ENCODE measurements at regions not wholly inside any gene's neighbourhood (a gene's known extent, or its start where the extent isn't known, plus 50 kb on each side); places are given as distances from the start of the nearest gene placed in this dataset.

DNA sequence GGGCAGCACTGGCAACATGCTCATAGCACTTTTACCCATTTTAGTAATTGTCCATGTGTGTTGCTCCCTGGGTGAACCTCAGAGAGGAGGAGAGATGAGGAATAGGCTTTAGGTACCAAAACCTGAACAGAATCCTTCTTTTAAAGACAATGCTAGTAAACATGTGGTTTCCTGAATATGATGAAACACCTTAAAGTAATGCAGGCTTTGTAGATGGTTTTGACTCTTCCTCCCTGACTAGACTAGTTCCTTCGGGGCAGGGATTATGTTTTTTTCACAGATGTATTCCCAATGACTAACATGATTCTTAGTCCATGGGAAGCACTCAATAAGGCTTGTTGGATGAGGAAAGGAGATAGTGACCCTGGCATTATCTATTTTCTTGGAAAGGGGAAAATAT, 367.6 kb upstream of the JAG1 start:
- DNase-seq (ENCODE audit: low read depth in 3 of 3), result no peak

DNA sequence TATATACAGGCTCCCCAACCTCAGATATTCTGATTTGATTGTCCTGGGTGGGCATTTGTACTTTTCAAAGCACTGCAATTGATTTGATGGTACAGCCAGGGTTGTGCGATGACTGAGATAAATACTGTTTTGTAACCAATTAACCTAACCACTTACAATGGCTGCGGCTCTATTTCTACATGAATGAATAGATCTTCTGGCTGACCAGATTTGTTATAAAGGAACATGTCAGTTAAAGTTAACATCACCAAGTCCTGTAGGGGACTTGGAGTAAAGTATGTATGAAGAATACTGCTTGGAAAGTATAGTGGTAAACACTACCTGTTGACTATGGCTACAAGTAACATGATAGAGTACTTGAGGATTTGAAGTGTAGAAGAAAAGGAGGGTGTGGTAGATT, 369.2 kb upstream of the JAG1 start:
- DNase-seq (ENCODE audit: low read depth in 3 of 3), result no peak

DNA sequence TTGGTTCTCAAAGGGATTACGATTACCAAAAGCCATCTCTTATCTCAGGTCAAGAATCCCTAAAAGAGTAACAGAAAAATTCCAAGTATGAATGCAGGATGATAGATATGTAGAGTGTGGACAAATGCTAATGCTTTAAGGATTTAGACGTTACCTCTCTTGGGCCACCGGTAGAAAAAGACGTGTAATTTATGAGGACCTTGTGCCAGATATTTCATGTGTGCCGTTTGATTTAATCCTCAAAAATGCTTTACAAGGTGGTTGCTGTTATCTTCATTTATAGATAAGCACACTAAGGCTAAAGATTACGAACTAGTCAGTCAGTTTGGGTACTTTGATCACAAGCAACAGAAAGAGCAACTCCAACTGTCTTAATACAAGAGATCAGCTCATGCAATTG, 370.8 kb upstream of the JAG1 start:
- no peak for DNase-seq (ENCODE audit: low read depth in 3 of 3)

DNA sequence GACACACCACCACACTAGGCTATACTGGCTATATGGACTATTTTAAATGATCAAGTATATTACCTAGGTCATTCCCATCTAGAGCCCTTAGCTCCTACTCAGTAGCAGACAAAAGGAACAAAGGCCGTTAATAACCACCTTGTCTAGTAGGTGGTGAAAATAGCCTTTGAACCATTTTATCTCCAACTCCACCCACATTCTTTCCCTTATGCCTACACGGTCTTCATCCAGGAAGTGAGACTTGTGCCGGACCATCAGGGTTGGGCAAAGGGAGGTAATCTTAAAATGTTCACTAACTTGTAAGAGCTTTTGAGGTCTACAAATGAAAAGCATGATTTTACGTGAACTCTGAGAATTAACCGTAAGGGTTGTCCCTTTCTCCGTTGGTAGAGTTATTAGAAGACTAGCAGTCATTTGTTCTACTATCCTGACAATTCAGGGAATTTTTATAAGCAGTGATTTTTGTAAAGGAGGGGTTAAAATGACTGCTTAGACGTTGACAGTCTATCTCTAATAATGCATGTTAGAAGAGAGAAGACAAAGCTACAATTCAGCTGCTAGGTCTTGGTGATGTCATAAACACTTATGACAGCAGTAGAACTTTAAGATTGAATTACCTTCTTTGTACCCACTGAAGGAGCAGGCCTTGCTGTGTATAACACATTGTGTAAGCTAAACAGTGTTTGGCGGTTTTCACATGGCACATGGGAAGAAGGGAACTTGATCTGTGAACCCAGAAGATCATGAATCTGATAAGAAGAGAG, 371.8 kb upstream of the JAG1 start:
- no peak for DNase-seq (ENCODE audit: low read depth in 3 of 3)

DNA sequence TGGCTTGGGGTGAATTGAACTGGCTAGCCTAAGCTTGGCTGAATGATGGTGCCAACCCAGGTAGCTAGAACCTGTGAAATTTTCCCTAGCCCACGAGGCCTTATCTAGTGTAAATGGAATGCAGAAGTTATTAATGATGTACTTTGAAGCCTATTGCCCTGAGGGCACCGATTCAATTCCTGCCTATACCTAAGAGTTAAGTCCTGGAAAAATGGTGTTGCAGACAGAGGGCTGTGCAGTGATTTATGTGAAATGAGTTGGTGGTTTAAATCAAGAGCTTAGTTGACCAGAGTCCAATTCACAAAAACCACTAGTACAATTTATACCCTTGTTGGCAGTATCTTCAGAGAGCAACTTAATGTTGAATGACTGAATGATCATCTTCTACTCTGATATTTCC, 373.8 kb upstream of the JAG1 start:
- no peak for DNase-seq (ENCODE audit: low read depth in 3 of 3)

DNA sequence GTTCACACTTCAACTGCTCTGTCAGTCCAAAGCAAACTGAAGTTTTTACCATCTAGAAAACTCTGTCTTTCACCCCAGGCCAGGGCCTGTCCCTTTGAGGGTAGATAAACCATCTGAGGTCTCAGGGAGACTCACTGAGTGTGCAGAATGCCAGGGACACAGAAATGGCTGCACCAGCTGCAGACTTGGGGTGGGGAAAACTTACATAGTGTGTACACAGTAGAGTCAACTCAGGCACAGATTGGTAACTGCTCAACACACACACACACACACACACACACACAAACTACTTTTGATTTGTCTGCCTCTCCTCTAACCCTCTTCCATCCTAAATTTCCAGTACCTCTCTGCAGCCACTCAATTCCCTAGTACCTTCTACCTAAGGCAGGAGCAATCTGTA, 374.9 kb upstream of the JAG1 start:
- DNase-seq (ENCODE audit: low read depth in 3 of 3), result no peak

DNA sequence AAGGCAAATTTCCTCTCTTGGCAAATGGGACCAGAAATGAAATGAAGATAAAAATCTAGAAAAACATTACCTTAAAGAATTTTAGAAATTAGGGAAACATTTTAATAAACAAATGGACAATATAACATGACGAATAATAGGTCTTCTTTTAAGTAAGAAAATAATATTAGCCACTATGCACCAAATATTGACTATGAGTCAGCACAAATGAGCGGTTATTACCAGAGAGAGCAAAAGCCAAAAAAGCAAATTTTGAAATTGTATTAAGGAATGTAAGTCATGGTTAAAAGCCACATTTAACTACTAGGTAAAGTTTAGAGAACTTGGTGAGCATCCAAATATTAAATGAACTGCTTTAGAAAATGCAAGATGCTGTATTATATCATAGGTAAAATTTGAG, 376.6 kb upstream of the JAG1 start:
- DNase-seq (ENCODE audit: low read depth in 3 of 3), result no peak

DNA sequence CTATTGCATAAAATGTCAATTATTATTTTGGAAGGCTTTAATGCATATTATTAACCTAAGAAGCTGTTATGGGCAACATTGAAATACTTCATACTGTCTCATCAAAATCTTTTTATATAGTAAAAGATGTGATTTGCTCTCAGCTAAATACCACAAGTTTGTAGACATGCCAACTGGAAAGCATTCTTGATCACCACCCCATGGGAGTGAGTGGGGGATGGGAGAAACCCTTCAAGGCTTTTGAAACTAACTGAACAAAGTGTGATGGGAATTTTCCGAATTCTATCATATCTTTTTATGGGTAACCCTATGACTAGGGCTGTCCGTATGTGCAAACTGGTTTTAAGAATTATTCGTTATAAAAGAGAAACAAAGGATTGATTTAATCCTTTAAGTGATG, 377.3 kb upstream of the JAG1 start:
- no peak for DNase-seq (ENCODE audit: low read depth in 3 of 3)

DNA sequence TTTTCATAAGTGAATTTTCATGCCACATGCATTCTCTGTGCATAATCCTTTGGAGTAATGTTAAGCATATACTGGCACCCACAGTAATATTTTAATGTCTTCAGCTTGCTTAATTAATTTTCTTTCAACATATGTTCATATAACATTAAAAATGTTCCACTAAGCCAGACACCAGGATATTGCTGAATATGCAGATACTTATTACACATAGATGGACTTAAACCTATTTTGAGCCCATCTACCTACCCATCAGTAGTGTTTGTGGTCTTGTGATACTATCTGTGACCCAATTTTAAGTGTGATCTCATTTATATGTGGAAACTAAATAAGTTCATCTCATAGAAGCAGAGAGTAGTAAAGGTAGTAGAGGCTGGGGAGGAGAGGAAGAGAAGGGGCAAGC, 379.5 kb upstream of the JAG1 start:
- no peak for DNase-seq (ENCODE audit: low read depth in 3 of 3)

DNA sequence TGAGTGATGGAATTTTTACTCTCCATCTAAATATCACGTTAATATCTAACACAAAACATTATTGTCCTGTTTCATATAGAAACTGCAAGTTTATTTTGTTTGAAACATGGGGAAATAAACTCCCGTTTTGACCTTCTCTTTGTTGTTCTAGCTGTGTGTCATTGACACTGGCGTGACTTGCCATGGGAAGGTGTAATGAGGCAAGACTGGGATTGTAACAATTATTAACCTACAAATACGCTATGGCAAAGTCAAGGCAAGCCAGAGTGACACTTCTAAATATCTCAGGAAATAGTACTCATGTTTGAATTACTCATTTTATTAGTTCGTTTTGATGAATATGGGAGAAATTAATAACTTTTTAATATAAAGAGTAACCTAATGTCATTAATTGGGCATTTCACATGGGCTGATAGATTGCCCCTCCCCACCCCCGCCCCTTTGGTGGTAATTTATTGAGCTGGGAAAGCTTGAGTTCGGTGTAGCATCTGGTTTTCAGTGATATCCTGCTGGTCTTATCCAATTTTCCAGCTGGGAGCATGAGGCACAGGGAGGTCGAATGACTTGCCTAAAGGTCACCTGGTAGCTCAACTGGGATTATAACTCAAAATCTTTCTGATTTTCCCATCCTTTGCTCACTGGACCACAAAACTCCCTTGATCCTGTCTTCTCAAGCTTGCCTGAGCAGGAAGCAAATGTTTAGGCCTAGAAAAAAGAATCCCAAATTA, 380.6 kb upstream of the JAG1 start:
- DNase-seq (ENCODE audit: low read depth in 3 of 3), result no peak

DNA sequence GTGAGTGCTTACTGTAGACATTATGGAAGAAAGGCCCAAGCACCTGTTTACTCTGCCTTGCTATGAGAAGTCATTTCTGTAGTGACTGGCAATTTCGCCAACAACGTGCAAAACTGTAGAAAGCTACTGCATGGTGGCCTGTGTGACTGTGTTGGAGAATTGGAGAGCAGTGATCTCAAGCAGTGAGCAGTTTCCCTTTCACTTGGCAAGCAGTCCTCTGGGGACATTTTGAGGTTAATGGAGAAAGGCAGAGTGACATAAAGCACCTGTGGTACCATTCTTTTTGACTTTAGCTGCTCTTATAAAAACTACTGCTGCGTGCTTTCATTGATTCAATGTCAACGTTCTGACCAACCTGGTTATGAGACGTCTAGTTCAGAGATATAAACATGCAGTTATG, 382.6 kb upstream of the JAG1 start:
- no peak for DNase-seq (ENCODE audit: low read depth in 3 of 3)

DNA sequence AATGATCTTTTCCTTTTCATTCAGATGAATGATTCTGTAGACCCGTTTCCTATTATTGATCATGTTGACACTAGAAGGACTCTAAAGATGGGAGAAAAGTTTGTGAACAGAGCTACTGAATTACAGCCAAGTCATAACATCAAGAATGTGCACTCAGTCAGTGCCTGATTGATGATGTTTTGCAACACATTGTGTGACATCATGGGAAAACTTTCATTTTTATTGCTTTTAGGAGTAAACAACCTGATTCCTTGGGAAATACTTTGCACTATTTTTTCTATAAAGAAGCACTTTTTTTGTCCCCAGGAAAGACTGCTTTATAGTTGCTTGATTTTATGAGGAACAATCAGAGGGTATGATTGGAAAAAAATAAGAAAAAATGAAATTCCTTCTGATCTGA, 383.8 kb upstream of the JAG1 start:
- no peak for DNase-seq (ENCODE audit: low read depth in 3 of 3)

DNA sequence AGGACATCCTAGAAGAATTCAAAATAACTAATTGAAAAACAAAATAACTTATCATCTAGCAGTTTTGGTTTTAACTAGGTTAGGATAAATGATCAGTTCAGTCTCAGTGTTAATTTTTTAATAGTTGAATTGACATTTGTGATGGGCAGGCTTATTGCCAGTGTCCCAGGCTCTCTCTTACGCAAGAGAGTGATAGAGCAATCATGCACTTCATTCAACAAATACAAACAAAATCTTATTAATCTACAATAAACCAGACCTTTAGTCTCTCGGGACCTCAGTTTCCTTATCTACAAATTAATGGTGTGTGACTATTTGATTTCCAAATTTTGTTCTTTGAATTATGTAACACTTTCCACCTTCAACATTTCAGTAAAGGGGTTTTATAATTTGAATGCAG, 385.9 kb upstream of the JAG1 start:
- DNase-seq (ENCODE audit: low read depth in 3 of 3), result no peak

DNA sequence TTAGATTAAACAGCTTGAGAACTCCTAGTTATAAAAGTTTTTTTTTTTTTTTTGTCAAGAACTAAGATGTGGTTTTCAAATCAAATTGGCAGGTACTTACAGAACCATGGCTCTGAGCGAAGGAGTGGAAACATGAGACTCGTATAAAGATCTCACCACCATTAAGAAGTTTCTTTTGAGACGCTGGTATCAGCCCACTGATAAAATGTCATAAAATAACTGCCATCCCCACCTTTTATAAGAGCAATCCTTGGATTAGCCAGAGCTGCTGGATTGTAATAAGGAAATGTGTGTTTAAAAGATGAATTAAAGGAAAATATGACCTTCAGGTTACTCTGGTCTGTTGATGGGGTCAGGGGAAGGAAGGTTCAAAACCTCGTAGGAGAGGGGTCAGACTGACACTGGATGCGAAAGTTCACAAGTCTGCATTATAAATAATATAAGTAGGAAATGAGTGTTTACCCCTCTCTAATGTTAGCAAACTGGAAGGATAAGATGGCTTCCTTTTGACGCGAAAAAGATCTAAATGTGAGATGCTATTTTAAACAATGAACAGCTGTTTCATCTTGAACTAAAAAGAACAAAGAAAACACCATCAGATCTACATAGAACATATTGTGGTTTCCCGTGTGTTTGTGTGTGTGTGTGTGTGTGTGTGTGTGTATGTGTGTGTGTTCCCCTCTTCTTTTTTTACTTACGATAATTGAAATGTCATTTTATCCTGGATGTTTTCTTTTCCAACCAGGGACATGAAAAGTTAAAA, 386.8 kb upstream of the JAG1 start:
- DNase-seq (ENCODE audit: low read depth in 3 of 3), result no peak

DNA sequence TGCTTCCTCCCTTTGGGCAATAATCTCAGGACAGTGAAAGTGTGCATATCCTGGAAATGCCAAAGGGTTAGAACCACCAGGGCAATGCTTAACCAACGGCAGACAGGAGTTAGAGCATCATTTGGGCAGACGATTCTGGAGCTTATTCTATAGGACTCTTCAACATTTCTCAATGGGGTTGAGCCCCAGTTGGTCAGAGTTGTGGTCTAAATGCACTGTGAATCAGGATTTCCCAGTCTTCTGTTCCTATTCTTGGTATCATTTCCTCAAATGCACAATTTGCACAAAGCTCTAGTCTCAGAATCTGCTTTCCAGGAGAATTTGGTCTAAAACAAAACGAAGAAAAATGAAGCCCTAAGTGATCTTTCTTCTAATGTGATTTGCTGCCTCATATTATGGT, 389.6 kb upstream of the JAG1 start:
- no peak for DNase-seq (ENCODE audit: low read depth in 3 of 3)

DNA sequence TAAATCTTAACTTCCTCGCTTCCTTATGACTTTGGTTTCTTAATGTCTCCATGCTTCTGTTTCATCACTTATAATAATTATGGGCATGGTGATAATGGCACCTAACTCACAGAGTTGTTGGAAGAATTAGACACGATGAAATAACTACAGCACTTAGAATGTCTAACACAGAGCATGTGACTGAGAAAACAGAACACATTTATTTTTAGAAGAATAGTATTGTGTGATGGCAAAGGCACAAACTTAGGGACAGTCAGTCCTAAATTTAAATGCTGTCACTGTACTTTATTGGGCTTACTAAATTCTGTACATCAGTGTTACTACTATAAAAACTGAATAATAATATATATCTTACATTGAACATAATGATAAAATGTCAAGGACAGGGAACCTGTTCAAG, 391.1 kb upstream of the JAG1 start:
- DNase-seq (ENCODE audit: low read depth in 3 of 3), result no peak

DNA sequence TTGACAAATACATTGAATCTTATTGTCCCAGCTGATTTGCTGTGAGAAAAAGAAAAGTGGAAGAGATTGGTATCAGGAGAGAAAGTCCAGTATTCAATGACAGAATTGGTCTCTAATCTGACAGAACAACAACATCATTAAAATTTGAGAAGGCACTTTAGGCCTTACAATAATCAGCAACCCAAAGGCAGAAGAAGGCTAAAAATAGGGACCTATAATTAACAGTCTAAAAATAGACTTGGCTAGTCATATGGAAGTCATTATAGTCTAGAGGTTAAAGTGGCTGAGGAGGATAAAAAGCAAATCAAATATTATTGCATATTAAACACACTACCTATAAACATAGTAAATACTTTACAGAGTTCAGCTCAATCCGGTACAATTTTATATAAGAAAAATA, 393.6 kb upstream of the JAG1 start:
- DNase-seq (ENCODE audit: low read depth in 3 of 3), result no peak

DNA sequence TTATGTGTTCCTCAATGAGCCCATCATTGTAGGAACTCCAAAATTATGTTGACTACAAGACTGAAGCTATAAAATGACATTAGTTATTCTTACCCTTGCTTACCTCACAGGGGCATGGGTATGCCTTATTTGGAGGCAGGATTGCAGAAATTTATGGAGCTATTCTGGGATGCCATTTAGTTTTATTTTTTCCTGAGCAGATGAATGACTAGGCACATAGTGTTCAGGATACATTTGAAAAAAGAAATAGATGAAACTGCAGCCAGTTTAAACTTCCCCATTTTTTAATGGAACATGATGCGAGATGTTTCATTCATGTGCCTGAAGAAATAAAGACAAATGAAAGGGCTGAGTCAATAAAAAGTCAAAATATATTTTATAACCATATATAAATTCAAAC, 399.2 kb upstream of the JAG1 start:
- no peak for DNase-seq (ENCODE audit: low read depth in 3 of 3)

DNA sequence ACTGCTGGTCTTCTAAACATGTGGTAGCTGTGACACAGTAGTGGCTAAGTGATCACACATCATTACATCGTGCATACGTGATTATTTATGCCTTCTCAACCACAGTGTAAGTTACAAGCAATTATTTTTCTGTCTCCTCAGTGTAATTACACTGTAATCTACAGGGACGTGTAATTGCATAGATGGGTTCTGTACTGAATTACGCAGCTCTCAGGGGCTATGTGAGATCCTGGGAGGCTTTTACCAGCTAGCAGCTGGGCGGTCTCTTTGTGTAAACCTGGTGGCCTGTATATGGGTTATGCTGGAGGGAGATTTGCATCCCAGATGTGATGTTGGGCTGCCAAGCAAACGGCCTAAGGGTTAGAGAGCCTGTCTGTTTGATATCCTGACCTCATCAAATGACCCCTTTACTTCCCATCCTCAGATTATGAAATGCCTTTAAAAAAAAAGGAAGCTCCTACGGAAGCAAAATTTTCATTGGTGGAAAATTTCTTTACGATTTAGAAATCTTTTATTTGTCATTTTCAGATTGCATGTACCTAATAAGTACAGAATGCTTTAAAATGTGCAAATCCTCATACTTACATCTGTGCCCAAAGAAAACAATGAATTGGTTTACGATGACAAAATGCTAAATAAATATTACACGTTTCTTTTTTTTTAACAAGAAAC, 402.8 kb upstream of the JAG1 start:
- DNase-seq (ENCODE audit: low read depth in 3 of 3), result no peak

DNA sequence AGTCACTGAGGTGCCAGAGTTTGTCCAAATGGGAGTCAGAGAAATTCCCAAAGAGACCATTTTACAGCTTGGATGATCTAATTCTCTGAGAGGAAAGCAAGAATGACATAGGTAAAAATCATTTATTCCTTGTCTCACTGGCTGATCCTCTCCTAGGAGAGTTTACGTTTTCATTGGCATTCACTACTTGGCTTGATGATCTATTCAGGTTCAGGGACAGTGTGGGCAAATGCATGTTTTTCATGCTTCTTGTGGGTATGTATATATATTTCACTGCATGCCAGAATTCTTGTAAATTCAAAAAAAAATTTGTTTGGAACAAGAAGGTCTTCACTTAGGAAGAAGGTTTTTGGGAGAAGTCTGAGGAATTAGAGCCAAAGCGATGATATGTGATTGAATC, 403.4 kb upstream of the JAG1 start:
- no peak for DNase-seq (ENCODE audit: low read depth in 3 of 3)

DNA sequence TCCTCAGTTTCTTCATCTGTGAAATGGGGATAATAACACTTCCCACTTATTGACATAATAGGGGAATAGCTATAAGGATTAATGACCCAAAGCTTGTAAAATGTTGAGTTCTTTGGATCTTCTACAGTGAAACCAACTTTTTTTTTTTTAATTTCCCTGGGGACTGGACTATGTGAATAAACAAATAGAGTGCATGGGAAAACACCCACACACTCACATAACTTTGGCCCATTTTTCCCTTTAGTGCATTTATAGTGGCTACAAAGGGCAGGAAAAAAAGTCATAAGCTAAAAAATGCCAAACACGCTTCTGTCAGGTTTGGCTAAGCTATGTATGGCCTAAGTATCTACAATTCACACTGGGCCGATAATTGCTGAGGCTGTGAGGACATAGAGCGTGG, 406.2 kb upstream of the JAG1 start:
- no peak for DNase-seq (ENCODE audit: low read depth in 3 of 3)

DNA sequence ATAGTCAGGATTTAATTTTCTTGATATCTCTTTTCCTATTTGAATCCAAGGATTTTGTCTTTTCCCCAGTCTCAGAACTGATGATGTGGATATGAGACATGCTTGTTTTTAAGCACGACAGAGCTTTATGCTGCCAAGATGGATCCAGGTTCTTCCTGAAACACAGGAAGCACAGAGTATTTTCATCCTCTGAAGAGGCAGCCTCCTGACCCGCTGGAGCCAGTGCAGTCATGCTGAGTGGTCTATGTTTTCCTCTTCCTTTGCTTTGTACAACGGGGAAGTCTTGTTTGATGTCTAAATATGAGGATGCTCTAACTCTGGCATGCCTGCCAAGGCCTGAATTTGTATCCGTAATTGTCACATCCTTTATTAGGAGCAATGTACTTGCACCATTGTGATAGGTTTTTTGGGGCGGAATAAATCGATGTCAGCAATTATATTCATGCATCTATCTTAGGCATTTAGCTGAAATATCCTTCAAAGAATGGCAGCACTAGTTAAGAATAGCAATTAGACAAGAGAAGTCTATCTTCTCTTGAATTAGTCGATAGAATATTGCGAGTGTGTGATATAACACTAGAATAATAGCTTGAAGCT, 407.1 kb upstream of the JAG1 start:
- DNase-seq (ENCODE audit: low read depth in 3 of 3), result no peak

Measured in stimulated activated CD4-positive, alpha-beta T cell treated with anti-CD3 and anti-CD28 coated beads, TNF-alpha, amount 100 ng/mL, for 48 hours (primary cell).